NAMALWA (cell line): ENCODE measurements at regions not wholly inside any gene's neighbourhood (a gene's known extent, or its start where the extent isn't known, plus 50 kb on each side); places are given as distances from the start of the nearest gene placed in this dataset.

Experiments used
- DNase-seq: peaks from one replicate; pipeline ENCODE4 v3.0.0-alpha.2; 2015; ENCODE audit warnings: low spot score

DNA sequence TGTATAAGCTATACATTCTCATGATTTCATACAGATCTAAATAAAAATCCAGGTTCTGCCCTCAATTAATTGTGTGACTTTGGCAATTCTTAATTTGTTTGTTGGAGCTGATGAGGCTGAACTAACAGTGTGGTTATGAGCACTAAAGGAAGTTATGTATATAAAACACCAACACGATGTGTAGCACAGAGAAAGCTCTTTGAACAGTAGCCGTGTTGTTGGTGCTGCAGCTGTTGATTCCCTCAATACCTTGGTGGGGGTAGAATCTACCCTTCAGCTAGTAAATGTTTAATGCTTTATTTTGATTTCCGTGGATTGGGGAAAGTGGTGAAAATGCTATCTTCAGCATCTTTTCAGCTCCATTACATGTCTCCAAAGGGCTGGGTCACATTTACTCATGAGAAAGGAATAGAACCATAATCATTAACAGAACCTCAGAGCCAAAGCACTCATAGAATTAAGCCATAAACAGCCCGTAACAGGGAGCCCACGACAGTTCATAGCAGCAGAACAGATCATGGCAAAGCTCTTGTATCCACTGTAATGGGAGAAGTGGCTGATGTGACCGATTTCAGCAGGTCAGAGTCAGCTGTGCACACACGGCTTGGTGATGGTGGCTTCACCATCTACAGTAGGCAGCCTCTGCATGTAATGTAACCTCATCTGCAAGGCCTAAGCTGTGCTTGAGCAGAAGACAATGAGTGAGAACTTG lies 332.7 kb downstream of the DIRAS2 start:
- no peak for DNase-seq

GRCh38 chr9:90310521-90310876 lies 332.1 kb downstream of the DIRAS2 start:
- no peak for DNase-seq

DNA sequence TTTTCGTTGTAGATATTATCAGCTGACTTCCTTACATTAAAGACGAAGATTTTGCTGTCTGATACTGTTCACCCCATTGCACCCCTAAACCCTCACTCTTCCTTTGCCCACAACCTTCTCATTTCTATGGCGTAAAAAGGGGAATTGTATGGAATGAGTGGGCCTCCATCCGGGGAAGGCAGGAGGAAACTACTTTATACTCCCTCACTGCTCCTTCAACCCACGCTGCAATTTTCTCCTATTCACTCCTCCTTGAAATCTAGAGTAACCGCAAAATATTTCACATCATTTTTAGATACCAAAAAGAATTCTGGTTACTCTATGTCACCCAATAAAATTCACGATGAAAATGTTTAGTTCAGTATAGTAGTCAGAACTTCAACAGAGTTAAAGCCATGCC lies 330.8 kb downstream of the DIRAS2 start:
- no peak for DNase-seq

DNA sequence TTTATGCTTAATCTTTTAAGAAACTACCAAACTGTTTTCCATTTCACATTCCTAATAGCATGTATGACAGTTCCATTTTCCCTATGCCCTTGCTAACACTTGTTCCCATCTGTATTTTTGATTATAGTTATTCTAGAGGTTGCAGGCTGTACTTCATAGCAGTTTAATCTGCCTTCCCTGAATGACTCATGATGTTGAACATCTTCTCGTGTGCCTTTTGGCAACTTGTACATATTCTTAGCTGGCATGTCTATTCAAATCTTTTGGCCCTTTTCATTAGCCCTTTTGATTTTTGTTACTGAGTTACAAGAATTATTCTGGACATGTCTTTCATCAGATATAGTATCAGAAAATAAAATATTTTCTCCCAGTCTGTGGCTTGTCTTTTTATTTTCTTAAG lies 320.3 kb downstream of the DIRAS2 start:
- no peak for DNase-seq

DNA sequence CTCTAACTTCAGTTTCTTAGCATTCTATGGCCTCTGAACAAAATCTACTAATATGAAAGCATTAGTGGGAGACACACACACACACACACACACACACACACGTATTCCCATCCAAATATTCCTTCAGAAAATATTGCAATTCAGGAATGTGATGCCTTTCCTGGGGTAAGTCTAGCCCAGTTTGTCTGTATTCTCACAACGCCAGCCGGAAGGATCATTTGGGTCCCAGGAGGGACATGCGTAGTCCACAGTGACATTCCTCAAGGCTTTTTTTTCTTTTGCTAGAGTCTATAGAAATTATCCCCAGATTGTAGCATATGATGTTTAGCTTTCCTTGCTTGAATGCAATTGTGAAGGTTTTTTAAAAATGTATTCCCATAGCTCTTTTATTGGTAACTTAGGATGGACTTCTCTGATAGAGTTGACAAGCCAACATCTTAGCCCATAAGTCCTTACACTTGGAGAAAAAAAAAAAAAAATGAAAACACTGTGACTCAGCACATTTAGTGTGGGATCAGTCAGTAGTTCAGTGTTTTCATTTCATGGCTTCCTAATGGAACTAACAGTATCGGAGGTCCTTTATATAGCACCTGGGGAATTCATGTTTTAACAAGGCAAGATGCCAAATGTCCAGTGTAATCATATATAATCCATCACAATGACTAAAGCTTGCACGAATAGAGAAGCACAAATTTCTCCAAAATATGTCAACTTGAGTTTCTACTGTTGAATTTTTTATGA lies 316.5 kb downstream of the DIRAS2 start:
- no peak for DNase-seq

GRCh38 chr9:90330231-90330630 lies 312.4 kb downstream of the DIRAS2 start:
- no peak for DNase-seq

DNA sequence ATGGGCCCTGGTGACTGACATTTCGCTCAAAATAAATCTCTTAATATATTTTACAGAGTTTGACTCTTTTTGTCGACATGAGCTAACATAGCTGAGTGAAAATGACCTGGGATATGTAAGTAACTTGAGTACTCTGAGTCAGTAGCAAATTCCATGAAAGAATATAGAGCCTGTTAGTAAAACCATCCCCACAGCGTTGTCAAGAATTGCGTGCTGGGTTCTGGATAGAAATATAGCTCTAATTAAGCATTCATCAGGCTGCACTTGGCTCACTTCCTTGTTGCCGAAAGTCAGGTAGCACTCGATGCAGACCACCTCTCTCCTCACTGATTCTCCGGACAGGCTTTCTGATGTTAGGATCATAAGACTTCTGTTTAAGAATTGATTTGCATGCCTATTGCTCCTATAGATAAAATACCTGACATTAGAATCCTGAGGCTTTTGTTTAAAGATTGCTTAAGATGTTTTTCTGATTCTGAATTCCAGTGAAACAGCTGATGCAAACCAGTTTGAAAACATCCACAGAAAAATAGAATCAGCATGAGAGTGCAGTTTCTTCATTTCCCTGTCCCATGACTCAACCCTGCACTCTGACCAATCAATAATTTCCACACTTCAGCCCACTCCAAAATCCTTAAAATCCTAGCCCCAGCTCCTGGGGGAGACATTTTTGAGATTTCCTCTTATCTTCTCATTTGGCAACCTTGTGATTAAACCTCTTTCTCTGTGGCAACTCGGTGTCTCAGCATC lies 310.6 kb downstream of the DIRAS2 start:
- DNase-seq = no peak

DNA sequence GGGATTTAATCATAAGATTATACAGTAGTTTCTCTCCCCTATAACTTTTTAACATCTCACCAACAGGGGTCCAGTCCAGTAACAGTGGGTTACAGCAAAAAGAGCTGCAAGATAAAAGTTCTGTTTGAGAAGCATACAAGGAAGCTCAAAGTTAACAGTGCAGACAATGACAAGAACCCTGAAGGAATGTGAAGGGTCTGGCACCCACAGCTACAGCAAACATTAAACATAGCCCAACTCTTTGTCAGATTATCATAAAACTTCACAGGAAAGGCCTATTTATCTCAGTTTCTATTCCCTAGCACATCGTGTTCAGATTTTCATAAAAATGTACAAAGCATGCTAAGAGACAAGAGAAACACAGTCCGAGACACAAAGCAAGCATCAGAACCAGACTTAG lies 309.4 kb downstream of the DIRAS2 start:
- DNase-seq = no peak

- no peak for DNase-seq
Observed at GRCh38 chr9:90340421-90340820, 302.2 kb downstream of the DIRAS2 start.

- DNase-seq = no peak
Observed at GRCh38 chr9:90342607-90343006, 300.0 kb downstream of the DIRAS2 start.

GRCh38 chr9:90343366-90343765 lies 299.3 kb downstream of the DIRAS2 start:
- DNase-seq = no peak

GRCh38 chr9:90343991-90344390 lies 298.6 kb downstream of the DIRAS2 start:
- no peak for DNase-seq

DNA sequence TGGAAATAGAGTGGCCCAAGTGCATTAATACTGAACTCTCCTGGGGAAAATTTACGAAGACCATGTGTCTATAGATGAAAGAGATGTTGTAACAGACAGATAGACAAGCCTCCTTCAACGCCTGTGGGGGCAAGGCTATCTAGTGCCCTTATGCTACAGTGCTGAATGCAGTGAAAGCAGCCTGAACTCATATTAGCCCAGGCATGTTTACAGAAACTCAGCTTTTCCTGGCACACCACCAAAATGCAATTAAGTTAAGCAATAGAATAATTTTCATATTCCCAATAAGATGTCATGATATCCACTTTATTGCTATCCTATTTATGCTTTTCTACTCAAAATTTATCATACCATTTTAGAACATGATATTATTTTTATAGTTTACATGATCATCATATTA lies 277.0 kb downstream of the DIRAS2 start:
- no peak for DNase-seq

DNA sequence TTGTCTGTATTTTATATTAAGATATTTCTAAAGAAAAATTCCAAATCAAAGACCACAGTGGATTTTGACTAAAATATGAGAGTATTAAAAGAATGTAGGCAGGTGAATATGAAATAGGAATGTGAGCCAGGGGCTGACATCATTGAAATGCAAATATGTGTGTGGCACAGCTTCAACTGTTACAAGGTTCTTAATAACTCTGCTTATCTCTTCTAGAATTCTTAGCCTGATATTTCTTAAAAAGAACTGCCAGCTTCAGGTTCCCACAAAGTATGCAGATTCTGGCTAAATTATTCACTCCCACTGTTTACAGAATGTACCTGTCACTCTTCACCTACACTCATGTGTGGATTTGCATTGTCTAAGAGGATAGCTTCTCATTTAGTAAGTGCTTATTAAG lies 274.4 kb downstream of the DIRAS2 start:
- no peak for DNase-seq

DNA sequence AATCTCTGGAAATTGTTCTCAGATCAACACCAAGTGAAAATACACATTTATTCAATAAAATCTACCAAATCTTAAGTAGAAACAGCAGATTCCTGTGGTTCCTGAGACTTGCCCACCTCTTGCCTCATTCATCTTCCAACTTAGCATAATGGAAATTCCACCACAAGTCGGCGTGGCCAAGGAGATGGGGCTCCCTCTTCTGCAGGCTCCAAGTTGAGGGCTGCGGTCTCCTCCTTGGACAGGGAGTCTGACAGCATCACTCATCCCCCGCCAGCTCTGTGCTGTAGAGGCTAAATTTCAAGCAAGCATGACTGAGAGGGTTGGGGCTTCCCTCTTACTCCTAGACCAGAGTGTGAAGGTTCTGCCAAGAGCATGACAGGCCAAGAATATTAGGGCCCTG lies 273.7 kb downstream of the DIRAS2 start:
- no peak for DNase-seq

GRCh38 chr9:90379771-90380170 lies 262.9 kb downstream of the DIRAS2 start:
- DNase-seq = no peak

GRCh38 chr9:90385146-90385545 lies 257.5 kb downstream of the DIRAS2 start:
- no peak for DNase-seq

DNA sequence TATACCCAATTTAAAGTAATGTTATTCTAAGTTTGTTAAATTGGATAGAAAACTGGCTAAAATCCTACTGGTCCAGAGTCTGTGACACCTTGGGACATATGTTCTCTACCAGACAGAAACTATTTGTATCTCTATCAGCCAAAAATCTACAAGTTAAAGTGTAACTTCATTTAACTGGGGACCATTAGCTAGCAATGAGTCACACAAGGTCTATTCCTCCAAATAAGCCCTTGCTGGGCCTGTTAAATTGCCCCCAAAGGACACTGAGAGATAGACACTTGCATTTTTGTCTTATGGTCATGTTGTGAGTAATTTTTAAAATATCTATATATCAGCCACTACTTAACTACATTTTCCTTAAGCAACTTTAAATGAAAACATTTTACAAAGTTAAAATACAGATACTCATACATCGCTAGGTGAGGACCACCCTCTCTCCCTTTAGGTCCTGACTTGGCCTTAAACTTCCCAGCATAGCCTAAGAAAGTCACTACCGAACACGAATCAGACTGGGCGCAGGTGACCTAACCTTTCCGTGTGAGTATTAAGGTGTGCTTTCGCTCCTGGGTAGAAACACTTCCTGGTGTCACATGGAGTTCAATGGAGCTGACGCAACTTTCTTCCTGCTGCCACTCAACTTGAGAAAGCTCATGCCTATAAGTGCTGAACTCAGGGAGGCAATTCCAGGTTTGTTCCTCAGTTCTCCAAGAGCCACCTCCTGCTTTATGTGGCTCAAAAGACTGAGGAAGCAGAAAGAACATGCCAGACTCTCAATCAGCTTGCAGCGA lies 249.1 kb downstream of the DIRAS2 start:
- no peak for DNase-seq

DNA sequence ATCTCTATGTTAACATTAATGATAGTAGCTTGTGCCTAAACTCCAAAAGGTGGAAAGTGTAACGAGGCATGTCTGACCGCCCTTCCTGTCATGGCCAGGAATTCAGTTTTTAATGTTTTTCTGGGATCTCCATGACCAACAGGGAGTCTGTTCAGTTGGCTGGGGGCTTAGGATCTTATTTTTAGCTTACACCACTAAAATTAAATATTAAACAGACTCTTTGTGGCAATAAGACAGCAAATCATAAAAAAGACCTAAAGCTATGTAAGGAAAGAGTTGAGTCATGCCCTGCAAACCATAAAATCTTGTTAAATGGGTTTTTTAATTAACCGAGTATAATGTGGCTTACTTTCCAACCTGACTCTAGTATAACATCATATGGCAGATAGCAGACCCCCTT lies 247.8 kb downstream of the DIRAS2 start:
- DNase-seq = no peak

GRCh38 chr9:90400091-90400490 lies 242.5 kb downstream of the DIRAS2 start:
- no peak for DNase-seq

GRCh38 chr9:90408659-90409058 lies 234.0 kb downstream of the DIRAS2 start:
- no peak for DNase-seq

GRCh38 chr9:90419221-90419851 lies 223.3 kb downstream of the DIRAS2 start:
- DNase-seq = no peak
